ENCODE measurements at regions not wholly inside any gene's neighbourhood (a gene's known extent, or its start where the extent isn't known, plus 50 kb on each side); places are given as distances from the start of the nearest gene placed in this dataset.

- no peak overlapping the region for H3K4me2 ChIP-seq (ENCODE audit: low read length)
- H2AFZ ChIP-seq (ENCODE audit: low read length) = no peak overlapping the region
- POLR2A ChIA-PET = no interaction called here
- intact Hi-C loops (cut with micrococcal nuclease; ENCODE audit: unreplicated experiment) = no loop called here
- no peak for TF ChIP-seq EZH2phosphoT487 (IDR thresholded peaks at IDR 0.05; ENCODE audit: borderline replicate concordance, low read depth, low read length)
- TF ChIP-seq CTCF (conservative IDR thresholded peaks at IDR 0.05; ENCODE audit: low read length) = no peak
- H3K36me3 ChIP-seq (ENCODE audit: insufficient read depth, low read length) = no peaks in the 10 kb centered on the region
- no peaks in the 10 kb centered on the region for H4K20me1 ChIP-seq (ENCODE audit: insufficient read depth, low read length)
- no peak overlapping the region for H3K27ac ChIP-seq (ENCODE audit: low read depth, low read length, poor library complexity, severe bottlenecking)
- no peak overlapping the region for H3K4me3 ChIP-seq (ENCODE audit: low read depth, low read length, poor library complexity, severe bottlenecking)
- H3K9me3 ChIP-seq (ENCODE audit: low read length) = no peaks in the 10 kb centered on the region
- H3K4me1 ChIP-seq (ENCODE audit: insufficient read depth, low read length, poor library complexity, severe bottlenecking) = no peaks in the 10 kb centered on the region
- no peak for DNase-seq (ENCODE audit: low spot score)
- no TSS peak for BruUV-seq (replicated peaks)
- CTCF ChIA-PET (ENCODE audit: unreplicated experiment) = no interaction called here
- no peaks in the 10 kb centered on the region for H3K79me2 ChIP-seq (ENCODE audit: insufficient read depth, low read depth, low read length)
- no peaks in the 10 kb centered on the region for H3K9me2 ChIP-seq (ENCODE audit: insufficient read depth, low read length)
Observed at GRCh38 chr20:58004900-58005299, 223.6 kb downstream of the ANKRD60 start.

- H3K4me2 ChIP-seq (ENCODE audit: low read length) = no peak overlapping the region
- H3K9me2 ChIP-seq (ENCODE audit: insufficient read depth, low read length) = no peaks in the 10 kb centered on the region
- DNase-seq (ENCODE audit: low spot score) = no peak
- H3K9me3 ChIP-seq (ENCODE audit: low read length) = no peaks in the 10 kb centered on the region
- peak overlapping the region; percentile 59; the same call in 1 of the 2 replicates for H2AFZ ChIP-seq (ENCODE audit: low read length)
- TF ChIP-seq EZH2phosphoT487 (IDR thresholded peaks at IDR 0.05; ENCODE audit: borderline replicate concordance, low read depth, low read length) (no peak), CTCF (conservative IDR thresholded peaks at IDR 0.05; ENCODE audit: low read length) (no peak)
- no peak overlapping the region for H3K27ac ChIP-seq (ENCODE audit: low read depth, low read length, poor library complexity, severe bottlenecking)
- no peaks in the 10 kb centered on the region for H3K4me1 ChIP-seq (ENCODE audit: insufficient read depth, low read length, poor library complexity, severe bottlenecking)
- H3K36me3 ChIP-seq (ENCODE audit: insufficient read depth, low read length) = no peaks in the 10 kb centered on the region
- no peak overlapping the region for H3K4me3 ChIP-seq (ENCODE audit: low read depth, low read length, poor library complexity, severe bottlenecking)
- no TSS peak for BruUV-seq (replicated peaks)
- ChIA-PET POLR2A (interaction anchor here (0.6 kb wide), 1 partner anchor 1262 kb away, joined by 3 read pairs; no protein-coding TSS in a partner anchor), CTCF (ENCODE audit: unreplicated experiment) (no interaction called here)
- H3K79me2 ChIP-seq (ENCODE audit: insufficient read depth, low read depth, low read length) = no peaks in the 10 kb centered on the region
- intact Hi-C loops (cut with micrococcal nuclease; ENCODE audit: unreplicated experiment) = no loop called here
- no peaks in the 10 kb centered on the region for H4K20me1 ChIP-seq (ENCODE audit: insufficient read depth, low read length)
Observed at GRCh38 chr20:58004146-58004545, 224.3 kb downstream of the ANKRD60 start.

- intact Hi-C loops (cut with micrococcal nuclease; ENCODE audit: unreplicated experiment) = no loop called here
- CTCF ChIA-PET (ENCODE audit: unreplicated experiment) = no interaction called here
- no peak overlapping the region for H3K4me2 ChIP-seq (ENCODE audit: low read length)
Observed at GRCh38 chr20:58003525-58003924, 224.9 kb downstream of the ANKRD60 start.

More at GRCh38 chr20:58003525-58003924, 224.9 kb downstream of the ANKRD60 start:
- peak overlapping the region; percentile 59; the same call in 1 of the 2 replicates for H2AFZ ChIP-seq (ENCODE audit: low read length)
- POLR2A ChIA-PET = interaction anchor here (0.6 kb wide), 1 partner anchor 1262 kb away, joined by 3 read pairs; no protein-coding TSS in a partner anchor
- no peaks in the 10 kb centered on the region for H3K36me3 ChIP-seq (ENCODE audit: insufficient read depth, low read length)
- H3K9me2 ChIP-seq (ENCODE audit: insufficient read depth, low read length) = no peaks in the 10 kb centered on the region
- TF ChIP-seq CTCF (conservative IDR thresholded peaks at IDR 0.05; ENCODE audit: low read length) (no peak), EZH2phosphoT487 (IDR thresholded peaks at IDR 0.05; ENCODE audit: borderline replicate concordance, low read depth, low read length) (no peak)
- H3K9me3 ChIP-seq (ENCODE audit: low read length) = no peaks in the 10 kb centered on the region
- H3K79me2 ChIP-seq (ENCODE audit: insufficient read depth, low read depth, low read length) = no peaks in the 10 kb centered on the region
- peak; percentile 6 for DNase-seq (ENCODE audit: low spot score)
- H4K20me1 ChIP-seq (ENCODE audit: insufficient read depth, low read length) = no peaks in the 10 kb centered on the region
- H3K4me3 ChIP-seq (ENCODE audit: low read depth, low read length, poor library complexity, severe bottlenecking) = no peak overlapping the region
- no peak overlapping the region for H3K27ac ChIP-seq (ENCODE audit: low read depth, low read length, poor library complexity, severe bottlenecking)
- no peaks in the 10 kb centered on the region for H3K4me1 ChIP-seq (ENCODE audit: insufficient read depth, low read length, poor library complexity, severe bottlenecking)
- no TSS peak for BruUV-seq (replicated peaks)

Data from OCI-LY7 (cell line).